Stomach (tissue), 8 donors: ENCODE measurements at regions not wholly inside any gene's neighbourhood (a gene's known extent, or its start where the extent isn't known, plus 50 kb on each side); places are given as distances from the start of the nearest gene placed in this dataset.

Experiments
- DNase-seq, 2 donors: peaks; one replicate each; pipeline versions ENCODE4 v3.0.0 to v3.0.0-alpha.2; 2013 to 2019
- H3K27ac ChIP-seq, 5 donors: fragments of 200-600 bp in 4 of 5; sonication (generic) in 4 of 5; one replicate each; pipeline ENCODE4 v1.5.1; 2013 to 2019; ENCODE audit warnings: mild to moderate bottlenecking in 1 of 5, moderate library complexity in 1 of 5
- H3K27me3 ChIP-seq, 3 donors: fragments of 200-600 bp; sonication (generic); one replicate each; pipeline ENCODE4 v1.5.1; 2017 to 2019; ENCODE audit warnings: mixed run types in 1 of 3
- H3K36me3 ChIP-seq, 4 donors: fragments of 200-600 bp; sonication (generic); 1 replicate in 3 of 4; 2 replicates in 1 of 4; pipeline ENCODE4 v1.5.1; 2016 to 2019
- H3K4me1 ChIP-seq, 4 donors: fragments of 200-600 bp; sonication (generic); one replicate each; pipeline ENCODE4 v1.5.1; 2016 to 2019
- H3K4me3 ChIP-seq, 4 donors: fragments of 200-600 bp; sonication (generic) in 3 of 4; one replicate each; pipeline ENCODE4 v1.5.1; 2016 to 2019; ENCODE audit warnings: mild to moderate bottlenecking in 1 of 4
- H3K9me3 ChIP-seq, 4 donors: fragments of 200-600 bp; sonication (generic); one replicate each; pipeline ENCODE4 v1.5.1; 2016 to 2019
- EP300 ChIP-seq: sonication (generic); formaldehyde crosslinking; IDR thresholded peaks from one replicate; pipeline ENCODE4 v1.6.1; 2017; ENCODE audit warnings: antibody characterized with exemption
- POLR2A ChIP-seq, 4 donors: fragments of 450-650 bp; IDR thresholded peaks; one replicate each; pipeline ENCODE4 v1.6.1; 2016; ENCODE audit warnings: antibody characterized with exemption in 4 of 4, control low read depth in 2 of 4, mild to moderate bottlenecking in 1 of 4, moderate library complexity in 1 of 4
- POLR2AphosphoS5 ChIP-seq, 3 donors: sonication (generic); formaldehyde crosslinking; IDR thresholded peaks; one replicate each; pipeline ENCODE4 v1.6.1; 2016; ENCODE audit warnings: antibody characterized with exemption in 3 of 3
- WGBS, 5 donors: extraction: QIAGEN DNeasy Blood & Tissue Kit in 3 of 5; methylation state at CpG; one replicate each; pipeline versions ENCODE4 v1.1.5 to v1.1.7; 2013 to 2018; 5-methylcytosine and 5-hydroxymethylcytosine counted together
- intact Hi-C: fragments of 100-400 bp; cut with DNase I; formaldehyde crosslinking; loops from one replicate; pipeline ENCODE4 v1.15.1; 2023; ENCODE audit warnings: low total_unique reads
- TF ChIP-seq, protein P1 (sequence below), 7 experiments: fragments of 450-650 bp in 4 of 7; fragments of 200-600 bp in 3 of 7; sonication (generic) in 3 of 7; IDR thresholded peaks; one replicate each; pipeline ENCODE4 v1.5.1; 2016 to 2019; ENCODE audit warnings: antibody characterized with exemption in 7 of 7, control low read depth in 2 of 7, mild to moderate bottlenecking in 1 of 7
- donor health status: healthy with polysubstance abuse.
- donor health status: Bipolar disorder and iron deficiency.
- donor health status: healthy.

DNA sequence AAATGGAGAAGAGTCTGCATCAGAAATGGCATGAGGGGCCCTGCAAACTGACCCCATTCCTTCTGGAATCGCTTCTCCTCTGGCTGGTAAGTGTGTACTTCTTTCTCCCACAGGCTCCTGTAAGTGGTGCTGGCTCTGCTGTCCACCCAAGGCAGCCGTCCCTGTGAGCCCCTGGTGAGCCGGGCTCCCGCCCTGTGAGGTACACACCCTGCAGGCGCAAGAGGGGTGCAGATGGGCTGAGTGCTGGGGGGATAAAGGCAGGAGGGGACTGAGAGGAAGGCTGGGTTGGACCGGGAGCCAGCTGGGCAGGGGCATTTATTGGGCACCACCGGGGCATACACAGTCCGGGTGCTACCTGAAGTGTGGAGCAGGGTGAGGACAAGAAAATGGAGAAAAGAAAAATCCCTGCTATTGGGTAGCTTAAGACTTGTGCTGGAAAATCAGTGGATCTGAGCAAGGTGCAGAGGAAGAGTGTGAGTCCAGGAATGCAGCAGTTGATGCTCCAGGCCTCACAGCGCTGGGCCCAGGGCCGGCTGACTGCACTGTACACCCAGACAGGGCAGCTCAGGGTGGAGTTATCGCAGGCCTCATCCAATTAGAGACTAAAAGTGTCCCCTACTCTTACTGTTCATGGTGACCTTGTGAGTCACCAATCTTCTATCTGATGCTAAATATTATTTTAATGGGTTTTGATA is 455.1 kb upstream of the B3GAT1 start:
- no peak for DNase-seq
- peaks cover 0 to 5% (median 2%) of the 10 kb centered on the region in 4 donors for H3K4me1 ChIP-seq
- no peak overlapping the region for H3K4me3 ChIP-seq
- TF ChIP-seq, protein P1, sequence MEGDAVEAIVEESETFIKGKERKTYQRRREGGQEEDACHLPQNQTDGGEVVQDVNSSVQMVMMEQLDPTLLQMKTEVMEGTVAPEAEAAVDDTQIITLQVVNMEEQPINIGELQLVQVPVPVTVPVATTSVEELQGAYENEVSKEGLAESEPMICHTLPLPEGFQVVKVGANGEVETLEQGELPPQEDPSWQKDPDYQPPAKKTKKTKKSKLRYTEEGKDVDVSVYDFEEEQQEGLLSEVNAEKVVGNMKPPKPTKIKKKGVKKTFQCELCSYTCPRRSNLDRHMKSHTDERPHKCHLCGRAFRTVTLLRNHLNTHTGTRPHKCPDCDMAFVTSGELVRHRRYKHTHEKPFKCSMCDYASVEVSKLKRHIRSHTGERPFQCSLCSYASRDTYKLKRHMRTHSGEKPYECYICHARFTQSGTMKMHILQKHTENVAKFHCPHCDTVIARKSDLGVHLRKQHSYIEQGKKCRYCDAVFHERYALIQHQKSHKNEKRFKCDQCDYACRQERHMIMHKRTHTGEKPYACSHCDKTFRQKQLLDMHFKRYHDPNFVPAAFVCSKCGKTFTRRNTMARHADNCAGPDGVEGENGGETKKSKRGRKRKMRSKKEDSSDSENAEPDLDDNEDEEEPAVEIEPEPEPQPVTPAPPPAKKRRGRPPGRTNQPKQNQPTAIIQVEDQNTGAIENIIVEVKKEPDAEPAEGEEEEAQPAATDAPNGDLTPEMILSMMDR (IDR thresholded peaks at IDR 0.05), result no peak
- TF ChIP-seq POLR2AphosphoS5 (IDR thresholded peaks at IDR 0.05) (no peak), EP300 (no peak), POLR2A (IDR thresholded peaks at IDR 0.05) (no peak)
- peaks cover 0 to 24% (median 0%) of the 10 kb centered on the region in 3 donors for H3K27me3 ChIP-seq
- H3K36me3 ChIP-seq, result no peaks in the 10 kb centered on the region
- WGBS, 5 donors, result 84 to 87% (median 85%) methylated on average over 11 of the region's 11 CpGs
- no peaks in the 10 kb centered on the region for H3K9me3 ChIP-seq
- intact Hi-C loops, result no loop called here
- H3K27ac ChIP-seq, result no peak overlapping the region

DNA sequence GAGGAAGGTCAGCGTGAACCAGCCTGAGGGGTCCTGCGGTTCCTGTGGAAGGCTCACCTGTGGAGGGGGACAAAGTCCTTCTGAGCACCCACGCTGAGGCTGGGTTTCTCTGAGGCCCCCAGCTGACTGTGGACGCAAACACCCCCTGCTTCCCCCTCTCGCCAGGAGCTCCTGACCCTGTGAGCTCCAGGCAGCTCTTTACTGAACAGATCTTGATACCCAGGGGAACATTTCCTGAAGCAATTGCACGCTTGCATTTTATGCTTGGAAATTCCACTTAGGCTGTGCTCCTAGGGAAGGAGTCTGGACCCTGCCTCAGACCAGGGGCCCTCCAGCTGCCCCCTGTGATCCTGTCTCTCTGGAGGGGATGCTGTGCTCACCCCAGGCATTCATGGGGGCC is 454.2 kb upstream of the B3GAT1 start:
- no peak for DNase-seq
- WGBS, 5 donors, result 52 to 77% (median 60%) methylated on average over 6 of the region's 6 CpGs
- Histone ChIP-seq H3K4me1 (peaks cover 0 to 5% (median 2%) of the 10 kb centered on the region in 4 donors), H3K27me3 (peaks cover 0 to 24% (median 0%) of the 10 kb centered on the region in 3 donors), H3K27ac (no peak overlapping the region), H3K4me3 (no peak overlapping the region), H3K36me3 (no peaks in the 10 kb centered on the region), H3K9me3 (no peaks in the 10 kb centered on the region)
- intact Hi-C loops, result no loop called here
- no peak for TF ChIP-seq POLR2AphosphoS5 (IDR thresholded peaks at IDR 0.05)

DNA sequence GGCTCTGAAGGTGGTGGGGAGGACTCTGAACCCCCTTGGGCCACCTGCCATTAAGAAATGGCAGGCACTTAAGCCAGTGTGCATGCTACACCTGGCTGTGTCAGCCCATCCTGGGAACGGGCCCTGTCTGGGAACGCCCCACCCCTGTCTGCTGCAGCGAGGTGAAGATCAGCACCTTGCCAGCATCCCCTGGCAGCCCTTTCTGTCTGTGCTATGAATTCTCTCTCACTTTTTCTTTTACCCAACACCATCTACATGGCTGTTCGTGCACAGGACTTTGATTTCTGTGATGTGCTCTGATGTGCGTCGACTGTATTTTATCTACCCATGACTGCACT is 452.9 kb upstream of the B3GAT1 start:
- H3K36me3 ChIP-seq, result no peaks in the 10 kb centered on the region
- TF ChIP-seq EP300 (no peak), POLR2AphosphoS5 (IDR thresholded peaks at IDR 0.05) (no peak), POLR2A (IDR thresholded peaks at IDR 0.05) (no peak)
- TF ChIP-seq, protein P1 (IDR thresholded peaks at IDR 0.05), result no peak

DNA sequence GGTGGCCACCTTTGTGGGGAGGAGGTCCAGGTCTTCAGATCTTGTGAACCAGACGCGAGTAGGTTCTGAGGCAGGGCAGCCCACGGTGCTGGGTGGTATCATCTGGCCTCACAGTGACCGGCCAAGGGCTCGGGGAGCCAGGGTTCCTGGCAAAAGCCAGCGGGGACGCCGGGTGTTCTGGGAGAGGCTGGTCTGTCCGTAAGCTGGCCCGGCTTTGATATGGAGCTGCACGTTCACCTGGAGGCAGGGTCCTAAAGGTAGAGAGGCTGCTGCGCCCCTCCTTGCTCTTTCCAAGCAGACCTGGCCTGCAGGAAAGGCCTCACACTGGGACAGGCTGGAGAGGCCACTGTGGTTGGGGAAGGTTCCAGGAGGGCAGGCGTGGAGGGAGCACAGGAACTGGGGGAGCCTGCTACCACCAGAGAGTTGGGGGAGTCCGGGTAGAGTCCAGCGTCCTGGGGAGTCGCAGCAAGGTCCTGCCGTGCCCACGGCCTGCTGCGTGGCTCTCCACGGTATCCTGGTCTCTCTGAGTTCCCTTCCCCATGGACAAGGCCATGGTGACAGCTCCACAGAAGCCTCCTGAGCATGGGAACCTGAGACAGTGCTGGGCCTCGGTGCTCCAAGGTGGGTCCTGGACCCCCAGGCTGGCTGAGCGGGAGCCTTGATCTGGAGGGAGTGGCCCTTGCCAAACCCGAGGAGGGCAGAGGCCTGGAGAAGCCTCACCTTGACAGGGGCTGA is 452.4 kb upstream of the B3GAT1 start:
- intact Hi-C loops, result no loop called here
- Histone ChIP-seq H3K4me1 (peaks cover 0 to 5% (median 2%) of the 10 kb centered on the region in 4 donors), H3K4me3 (no peak overlapping the region), H3K9me3 (no peaks in the 10 kb centered on the region), H3K36me3 (no peaks in the 10 kb centered on the region), H3K27me3 (peaks cover 0 to 24% (median 0%) of the 10 kb centered on the region in 3 donors), H3K27ac (no peak overlapping the region)
- 75 to 88% (median 82%) methylated on average over 7 to 23 of the region's 23 CpGs for WGBS, 5 donors
- no peak for DNase-seq
- TF ChIP-seq, protein P1 (IDR thresholded peaks at IDR 0.05), result no peak
- TF ChIP-seq POLR2A (IDR thresholded peaks at IDR 0.05) (no peak), POLR2AphosphoS5 (IDR thresholded peaks at IDR 0.05) (no peak), EP300 (no peak)

More for the DNA sequence above, 452.9 kb upstream of the B3GAT1 start:
- Histone ChIP-seq H3K4me1 (peaks cover 0 to 5% (median 2%) of the 10 kb centered on the region in 4 donors), H3K4me3 (no peak overlapping the region), H3K27ac (no peak overlapping the region), H3K27me3 (peaks cover 0 to 24% (median 0%) of the 10 kb centered on the region in 3 donors), H3K9me3 (no peaks in the 10 kb centered on the region)
- intact Hi-C loops, result no loop called here
- WGBS, 5 donors, result 78 to 88% (median 85%) methylated on average over 6 of the region's 6 CpGs
- no peak for DNase-seq
